PC-9 (cell line): ENCODE measurements at regions not wholly inside any gene's neighbourhood (a gene's known extent, or its start where the extent isn't known, plus 50 kb on each side); places are given as distances from the start of the nearest gene placed in this dataset.

ENCODE experiments used
- BruUV-seq: library from RNA; stranded (reverse); fragments of 400-500 nt; replicated peaks from 2 replicates; lab custom pipeline; 2021; lab: Mats Ljungman, UMichigan
- CTCF ChIA-PET: fragments of 300-600 bp; sonication (Branson Sonifier 250); formaldehyde crosslinking; loops from one replicate; lab custom pipeline; 2022; ENCODE audit warnings: antibody characterized with exemption; lab: Charles Lee
- POLR2A ChIA-PET: fragments of 300-600 bp; sonication (Branson Sonifier 250); formaldehyde crosslinking; loops from one replicate; lab custom pipeline; 2022; ENCODE audit warnings: antibody characterized with exemption; ENCODE audit not compliant: unreplicated experiment; lab: Charles Lee
- DNase-seq, 2 experiments: peaks; one replicate each; pipeline versions ENCODE4 v3.0.0 to v3.0.0-alpha.2; 2015 to 2022; ENCODE audit warnings: mixed read lengths in 1 of 2
- H2AFZ ChIP-seq: fragments of 200-600 bp; sonication (generic); 2 replicates; pipeline ENCODE4 v1.8.1; 2017; ENCODE audit warnings: antibody characterized with exemption
- H3F3A ChIP-seq: fragments of 200-600 bp; sonication (generic); 2 replicates; pipeline ENCODE4 v1.8.1; 2017; ENCODE audit warnings: antibody characterized with exemption, mild to moderate bottlenecking, low read depth; ENCODE audit not compliant: insufficient read depth
- H3K27ac ChIP-seq: fragments of 200-600 bp; sonication (generic); 2 replicates; pipeline ENCODE4 v1.6.1; 2016; ENCODE audit warnings: mixed run types
- H3K27me3 ChIP-seq: fragments of 200-600 bp; sonication (generic); 2 replicates; pipeline ENCODE4 v1.6.1; 2016; ENCODE audit warnings: low read depth, mixed run types; ENCODE audit not compliant: insufficient read depth
- H3K36me3 ChIP-seq: fragments of 200-600 bp; sonication (generic); 2 replicates; pipeline ENCODE4 v1.6.1; 2016; ENCODE audit warnings: low read depth, mixed run types
- H3K4me1 ChIP-seq: fragments of 200-600 bp; sonication (generic); replicated peaks from 2 replicates; pipeline ENCODE4 v1.6.1; 2016; ENCODE audit warnings: mixed run types; ENCODE audit not compliant: insufficient read depth
- H3K4me2 ChIP-seq: fragments of 200-600 bp; sonication (generic); 2 replicates; pipeline ENCODE4 v1.6.1; 2017; ENCODE audit warnings: mixed run types
- H3K4me3 ChIP-seq: fragments of 200-600 bp; sonication (generic); 2 replicates; pipeline ENCODE4 v1.6.1; 2016; ENCODE audit warnings: mixed run types
- H3K79me2 ChIP-seq: fragments of 200-600 bp; sonication (generic); 2 replicates; pipeline ENCODE4 v1.6.1; 2017; ENCODE audit warnings: low read depth, mixed run types
- H3K9me2 ChIP-seq: fragments of 200-600 bp; sonication (generic); 2 replicates; pipeline ENCODE4 v1.8.1; 2017; ENCODE audit warnings: mild to moderate bottlenecking; ENCODE audit not compliant: insufficient read depth
- H3K9me3 ChIP-seq: fragments of 200-600 bp; sonication (generic); 2 replicates; pipeline ENCODE4 v1.8.1; 2016; ENCODE audit warnings: low read depth; ENCODE audit not compliant: insufficient read depth
- H4K20me1 ChIP-seq: fragments of 200-600 bp; sonication (generic); 2 replicates; pipeline ENCODE4 v1.8.1; 2017; ENCODE audit not compliant: insufficient read depth
- EZH2 ChIP-seq: fragments of 200-600 bp; sonication (generic); IDR thresholded peaks from 2 replicates; pipeline ENCODE4 v1.8.0; 2017; ENCODE audit warnings: antibody characterized with exemption, low read depth
- intact Hi-C: fragments of 100-400 bp; cut with micrococcal nuclease; formaldehyde crosslinking; loops from one replicate; pipeline ENCODE4 v1.10.0; 2022; ENCODE audit not compliant: unreplicated experiment
- TF ChIP-seq, protein P1 (sequence below): fragments of 200-600 bp; sonication (generic); conservative IDR thresholded peaks from 2 replicates; pipeline ENCODE4 v1.6.1; 2017; ENCODE audit warnings: mixed run types, antibody characterized with exemption, mild to moderate bottlenecking, moderate library complexity

GRCh38 chr18:73199151-73199550 lies 331.4 kb upstream of the NETO1 start:
- H3K27ac ChIP-seq, result no peak overlapping the region
- H3F3A ChIP-seq, result no peaks in the 10 kb centered on the region
- intact Hi-C loops, result no loop called here
- no peak overlapping the region for H3K4me2 ChIP-seq
- no peaks in the 10 kb centered on the region for H3K9me3 ChIP-seq
- DNase-seq, result no peak
- H3K4me1 ChIP-seq, result no peaks in the 10 kb centered on the region
- ChIA-PET CTCF (no interaction called here), POLR2A (no interaction called here)
- no peaks in the 10 kb centered on the region for H3K79me2 ChIP-seq
- H3K27me3 ChIP-seq, result no peaks in the 10 kb centered on the region
- BruUV-seq, result no TSS peak
- TF ChIP-seq, protein P1, sequence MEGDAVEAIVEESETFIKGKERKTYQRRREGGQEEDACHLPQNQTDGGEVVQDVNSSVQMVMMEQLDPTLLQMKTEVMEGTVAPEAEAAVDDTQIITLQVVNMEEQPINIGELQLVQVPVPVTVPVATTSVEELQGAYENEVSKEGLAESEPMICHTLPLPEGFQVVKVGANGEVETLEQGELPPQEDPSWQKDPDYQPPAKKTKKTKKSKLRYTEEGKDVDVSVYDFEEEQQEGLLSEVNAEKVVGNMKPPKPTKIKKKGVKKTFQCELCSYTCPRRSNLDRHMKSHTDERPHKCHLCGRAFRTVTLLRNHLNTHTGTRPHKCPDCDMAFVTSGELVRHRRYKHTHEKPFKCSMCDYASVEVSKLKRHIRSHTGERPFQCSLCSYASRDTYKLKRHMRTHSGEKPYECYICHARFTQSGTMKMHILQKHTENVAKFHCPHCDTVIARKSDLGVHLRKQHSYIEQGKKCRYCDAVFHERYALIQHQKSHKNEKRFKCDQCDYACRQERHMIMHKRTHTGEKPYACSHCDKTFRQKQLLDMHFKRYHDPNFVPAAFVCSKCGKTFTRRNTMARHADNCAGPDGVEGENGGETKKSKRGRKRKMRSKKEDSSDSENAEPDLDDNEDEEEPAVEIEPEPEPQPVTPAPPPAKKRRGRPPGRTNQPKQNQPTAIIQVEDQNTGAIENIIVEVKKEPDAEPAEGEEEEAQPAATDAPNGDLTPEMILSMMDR, result no peak
- TF ChIP-seq EZH2, result no peak
- no peaks in the 10 kb centered on the region for H3K9me2 ChIP-seq
- 0 out of 2 replicates have a peak, but pooled peaks cover 4% of the 10 kb centered on the region for H4K20me1 ChIP-seq
- H3K36me3 ChIP-seq, result peaks cover 8% of the 10 kb centered on the region
- H3K4me3 ChIP-seq, result no peak overlapping the region
- H2AFZ ChIP-seq, result no peak overlapping the region

GRCh38 chr18:73189718-73190117 lies 321.9 kb upstream of the NETO1 start:
- Histone ChIP-seq H3K27ac (no peak overlapping the region), H3K27me3 (no peaks in the 10 kb centered on the region), H3K9me3 (peaks cover 4% of the 10 kb centered on the region; the same call in 1 of the 2 replicates), H3K4me1 (no peaks in the 10 kb centered on the region), H4K20me1 (no peaks in the 10 kb centered on the region), H3K4me3 (no peak overlapping the region), H3K9me2 (no peaks in the 10 kb centered on the region), H3K36me3 (peaks cover 3% of the 10 kb centered on the region; the same call in 1 of the 2 replicates), H2AFZ (no peak overlapping the region), H3K79me2 (no peaks in the 10 kb centered on the region), H3F3A (no peaks in the 10 kb centered on the region), H3K4me2 (no peak overlapping the region)
- DNase-seq, result no peak
- intact Hi-C loops, result no loop called here
- no peak for TF ChIP-seq EZH2
- TF ChIP-seq, protein P1, result no peak
- ChIA-PET CTCF (no interaction called here), POLR2A (no interaction called here)
- no TSS peak for BruUV-seq

- DNase-seq, result no peak
- TF ChIP-seq, protein P1, result no peak
- no peak for TF ChIP-seq EZH2
- Histone ChIP-seq H3K36me3 (no peaks in the 10 kb centered on the region), H3K9me2 (no peaks in the 10 kb centered on the region), H3K4me3 (no peak overlapping the region), H3K9me3 (no peaks in the 10 kb centered on the region), H3K4me1 (no peaks in the 10 kb centered on the region), H3F3A (no peaks in the 10 kb centered on the region; the same call in 1 of the 2 replicates), H3K27ac (no peak overlapping the region), H3K79me2 (no peaks in the 10 kb centered on the region), H4K20me1 (no peaks in the 10 kb centered on the region; the same call in 1 of the 2 replicates), H3K27me3 (no peaks in the 10 kb centered on the region), H3K4me2 (no peak overlapping the region), H2AFZ (no peak overlapping the region)
- intact Hi-C loops, result no loop called here
- POLR2A ChIA-PET, result no interaction called here
- BruUV-seq, result no TSS peak
- CTCF ChIA-PET, result no interaction called here
Observed at GRCh38 chr18:73168236-73168635, 300.4 kb upstream of the NETO1 start.
